ENCODE measurements at regions not wholly inside any gene's neighbourhood (a gene's known extent, or its start where the extent isn't known, plus 50 kb on each side); places are given as distances from the start of the nearest gene placed in this dataset.

DNA sequence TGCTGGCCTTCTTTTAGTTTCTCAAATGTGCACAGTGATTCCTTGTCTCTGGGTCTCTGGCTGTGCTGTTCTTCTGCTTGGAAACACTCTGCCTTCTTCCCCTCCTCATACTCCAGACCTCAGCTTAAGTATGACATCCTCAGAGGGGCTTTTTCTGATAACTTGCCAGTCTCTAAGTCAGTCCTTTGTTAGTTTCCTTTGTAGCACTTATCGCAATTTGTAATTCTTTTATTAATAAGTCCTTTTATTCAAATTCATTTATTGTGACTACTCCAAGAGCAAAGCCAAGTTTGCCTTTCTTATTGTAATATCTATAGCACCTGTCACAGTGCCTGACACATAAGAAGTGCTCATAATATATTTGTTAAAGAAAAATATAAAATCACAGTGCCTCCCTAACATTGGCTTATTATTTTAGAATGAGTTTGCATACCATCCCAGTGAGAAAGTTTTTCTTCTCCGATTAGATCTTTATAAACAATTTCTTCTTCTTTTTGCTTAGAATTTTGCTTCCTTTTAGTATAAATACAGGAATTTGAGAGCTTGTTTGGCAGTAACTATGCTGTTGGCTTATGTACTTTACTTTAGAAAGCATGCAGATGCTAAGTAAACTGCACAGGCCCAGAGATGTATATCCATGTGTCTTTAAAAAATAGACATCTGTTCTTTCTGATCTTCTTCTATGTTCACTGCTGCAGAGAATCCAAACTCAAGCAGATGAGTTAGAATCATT is 198.0 kb downstream of the GAS1 start:
- Mint-ChIP-seq H3K4me1 (peaks cover 50% of the 10 kb centered on the region), H3K4me3 (no peak overlapping the region), H3K36me3 (ENCODE audit: low read depth) (no peaks in the 10 kb centered on the region), H3K27me3 (ENCODE audit: low read depth) (no peaks in the 10 kb centered on the region), H3K9me3 (no peaks in the 10 kb centered on the region), H3K27ac (peak overlapping the region; percentile 80 to 89 (median 88))
- TF ChIP-seq, protein P1, sequence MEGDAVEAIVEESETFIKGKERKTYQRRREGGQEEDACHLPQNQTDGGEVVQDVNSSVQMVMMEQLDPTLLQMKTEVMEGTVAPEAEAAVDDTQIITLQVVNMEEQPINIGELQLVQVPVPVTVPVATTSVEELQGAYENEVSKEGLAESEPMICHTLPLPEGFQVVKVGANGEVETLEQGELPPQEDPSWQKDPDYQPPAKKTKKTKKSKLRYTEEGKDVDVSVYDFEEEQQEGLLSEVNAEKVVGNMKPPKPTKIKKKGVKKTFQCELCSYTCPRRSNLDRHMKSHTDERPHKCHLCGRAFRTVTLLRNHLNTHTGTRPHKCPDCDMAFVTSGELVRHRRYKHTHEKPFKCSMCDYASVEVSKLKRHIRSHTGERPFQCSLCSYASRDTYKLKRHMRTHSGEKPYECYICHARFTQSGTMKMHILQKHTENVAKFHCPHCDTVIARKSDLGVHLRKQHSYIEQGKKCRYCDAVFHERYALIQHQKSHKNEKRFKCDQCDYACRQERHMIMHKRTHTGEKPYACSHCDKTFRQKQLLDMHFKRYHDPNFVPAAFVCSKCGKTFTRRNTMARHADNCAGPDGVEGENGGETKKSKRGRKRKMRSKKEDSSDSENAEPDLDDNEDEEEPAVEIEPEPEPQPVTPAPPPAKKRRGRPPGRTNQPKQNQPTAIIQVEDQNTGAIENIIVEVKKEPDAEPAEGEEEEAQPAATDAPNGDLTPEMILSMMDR (IDR thresholded peaks at IDR 0.05; ENCODE audit: unreplicated experiment in 3 of 3): no peak

DNA sequence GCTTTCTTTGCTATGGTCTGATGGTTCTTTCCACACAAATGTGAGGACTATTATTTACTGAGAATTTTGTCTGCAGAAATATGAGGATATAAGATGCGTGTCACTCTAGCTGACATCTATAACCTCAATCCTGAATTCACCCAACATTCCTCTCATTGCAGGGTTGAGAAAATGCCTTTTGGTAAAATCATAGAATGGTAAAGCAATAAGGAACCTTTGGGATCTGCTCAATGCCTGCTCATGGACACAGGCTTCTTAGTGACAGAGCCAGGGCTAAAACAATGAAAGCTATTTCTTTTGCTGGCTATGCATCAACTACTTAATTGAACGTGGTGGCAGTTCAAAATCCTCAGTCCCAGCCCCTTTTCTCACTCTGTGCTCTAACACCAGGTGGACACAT is 199.6 kb downstream of the GAS1 start:
- H3K27ac Mint-ChIP-seq: peak overlapping the region in 2 of 3 experiments; percentile 88 to 89
- H3K36me3 Mint-ChIP-seq (ENCODE audit: low read depth): no peaks in the 10 kb centered on the region
- peaks cover 45% of the 10 kb centered on the region for H3K4me1 Mint-ChIP-seq
- no peaks in the 10 kb centered on the region for H3K27me3 Mint-ChIP-seq (ENCODE audit: low read depth)
- H3K4me3 Mint-ChIP-seq: no peak overlapping the region
- TF ChIP-seq, protein P1 (IDR thresholded peaks at IDR 0.05; ENCODE audit: unreplicated experiment in 3 of 3): no peak
- H3K9me3 Mint-ChIP-seq: no peaks in the 10 kb centered on the region

DNA sequence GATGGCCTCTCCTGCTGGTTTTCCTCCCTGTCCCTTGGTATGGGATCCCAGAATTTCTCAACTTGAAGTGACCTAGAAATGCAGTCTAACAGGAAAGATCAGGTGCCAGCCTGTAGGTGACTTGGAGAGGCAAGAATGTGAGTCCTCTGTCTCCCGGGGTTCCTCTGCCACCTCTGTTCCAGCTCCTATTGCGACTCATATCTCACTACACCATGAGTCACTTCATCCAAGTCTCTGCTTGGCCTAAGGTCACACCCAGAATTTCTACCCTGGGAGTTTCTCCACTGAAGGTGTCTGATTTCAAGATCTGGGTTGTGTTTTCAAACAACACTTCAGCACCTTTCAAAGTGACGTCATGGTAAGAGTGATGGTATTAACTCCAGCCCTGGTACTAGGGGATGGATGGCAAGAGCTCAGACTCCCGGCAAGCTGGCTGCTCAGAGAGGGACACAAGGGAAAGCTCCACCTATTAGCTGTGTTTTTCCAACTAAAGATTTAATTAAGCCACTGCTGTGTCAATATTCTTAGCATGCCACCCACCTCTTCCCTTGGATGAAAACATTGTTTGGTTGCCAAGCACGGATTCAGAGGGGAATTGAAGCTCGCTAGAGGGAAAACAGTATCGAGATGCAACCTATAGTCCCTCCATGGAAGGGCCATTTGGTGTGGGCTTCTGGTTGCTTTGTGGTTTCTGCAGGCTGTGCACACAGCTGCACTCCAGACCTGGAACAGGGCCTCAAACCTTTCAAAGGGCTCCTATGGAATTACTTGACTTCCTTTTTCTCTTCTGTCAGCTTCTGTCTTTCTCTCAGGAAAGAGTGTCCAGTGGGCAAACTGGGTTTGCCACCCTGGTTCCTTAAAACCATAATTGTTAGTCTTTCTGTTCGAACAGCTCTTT is 205.7 kb downstream of the GAS1 start:
- H3K4me3 Mint-ChIP-seq: no peak overlapping the region
- peaks cover 4% of the 10 kb centered on the region for H3K27me3 Mint-ChIP-seq (ENCODE audit: low read depth)
- H3K27ac Mint-ChIP-seq: peak overlapping the region; percentile 76 to 88 (median 84)
- peaks cover 40% of the 10 kb centered on the region for H3K4me1 Mint-ChIP-seq
- TF ChIP-seq, protein P1 (IDR thresholded peaks at IDR 0.05; ENCODE audit: unreplicated experiment in 3 of 3): no peak
- no peaks in the 10 kb centered on the region for H3K9me3 Mint-ChIP-seq
- H3K36me3 Mint-ChIP-seq (ENCODE audit: low read depth): no peaks in the 10 kb centered on the region

DNA sequence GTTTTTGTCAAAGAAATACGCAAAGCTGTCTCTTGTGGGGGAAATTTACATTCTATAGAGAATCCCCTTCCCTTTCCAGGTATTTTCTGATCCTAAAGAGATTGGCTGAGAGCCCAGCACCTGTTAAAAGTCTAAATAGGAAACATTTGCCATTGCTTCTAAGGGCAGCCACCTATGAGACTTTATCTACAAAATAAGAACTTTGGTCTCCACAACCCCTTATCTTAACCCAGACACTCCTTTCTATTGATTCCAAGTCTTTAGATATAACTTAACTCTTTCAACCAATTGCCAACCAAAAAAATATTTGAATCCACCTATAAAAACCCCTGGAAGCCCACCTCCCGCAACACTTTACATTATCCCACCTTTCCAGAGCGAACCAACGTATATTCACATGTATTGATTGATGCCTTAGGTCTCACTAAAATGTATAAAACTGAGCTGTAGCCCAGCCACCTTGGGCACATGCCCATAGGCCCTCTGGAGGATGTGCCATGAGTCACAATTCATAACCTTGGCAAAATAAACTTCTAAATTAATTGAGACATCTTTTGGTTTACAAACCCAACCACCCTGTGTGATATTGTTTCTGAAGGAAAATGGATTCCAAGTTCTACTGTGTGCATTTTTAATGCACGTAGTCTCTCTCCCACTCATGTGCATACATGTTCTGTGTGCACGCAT is 211.4 kb downstream of the GAS1 start:
- H3K4me1 Mint-ChIP-seq: peaks cover 70% of the 10 kb centered on the region
- H3K36me3 Mint-ChIP-seq (ENCODE audit: low read depth): no peaks in the 10 kb centered on the region
- TF ChIP-seq, protein P1 (IDR thresholded peaks at IDR 0.05; ENCODE audit: unreplicated experiment in 3 of 3): no peak
- no peak overlapping the region for H3K4me3 Mint-ChIP-seq
- peaks cover 4% of the 10 kb centered on the region for H3K27me3 Mint-ChIP-seq (ENCODE audit: low read depth)
- peak overlapping the region in 2 of 3 experiments; percentile 34 to 89 for H3K27ac Mint-ChIP-seq
- H3K9me3 Mint-ChIP-seq: no peaks in the 10 kb centered on the region

DNA sequence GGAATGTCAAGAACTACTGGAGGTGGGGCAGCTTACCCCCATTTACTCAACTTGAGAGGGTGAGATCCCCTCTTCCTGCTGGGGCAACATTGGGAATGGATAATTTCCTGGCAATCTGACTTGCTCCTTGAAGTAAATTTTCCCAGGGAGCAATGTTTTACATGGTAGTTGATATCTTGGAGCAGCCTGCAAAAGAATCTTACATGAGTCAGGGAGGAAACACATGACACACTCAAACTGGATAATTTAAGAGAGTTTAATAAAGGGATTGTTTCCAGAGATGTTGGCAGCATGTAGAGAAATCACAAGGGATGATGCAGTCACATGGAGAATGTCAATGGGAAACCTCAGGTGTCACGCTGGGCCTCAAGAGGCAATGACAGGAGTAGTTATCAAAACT is 212.5 kb downstream of the GAS1 start:
- TF ChIP-seq, protein P1 (IDR thresholded peaks at IDR 0.05; ENCODE audit: unreplicated experiment in 3 of 3): no peak
- H3K4me3 Mint-ChIP-seq: peak overlapping the region in 1 of 3 experiments; percentile 37
- no peaks in the 10 kb centered on the region for H3K36me3 Mint-ChIP-seq (ENCODE audit: low read depth)
- H3K4me1 Mint-ChIP-seq: peaks cover 75% of the 10 kb centered on the region
- peaks cover 4% of the 10 kb centered on the region for H3K27me3 Mint-ChIP-seq (ENCODE audit: low read depth)
- H3K9me3 Mint-ChIP-seq: no peaks in the 10 kb centered on the region
- H3K27ac Mint-ChIP-seq: peak overlapping the region; percentile 39 to 89 (median 88)

Data from nephron (organoid).